Activated CD4-positive, alpha-beta T cell treated with anti-CD3 and anti-CD28 coated beads, Interleukin-2, amount 50 U/mL, for 24 hours (primary cell): ENCODE measurements at regions not wholly inside any gene's neighbourhood (a gene's known extent, or its start where the extent isn't known, plus 50 kb on each side); places are given as distances from the start of the nearest gene placed in this dataset.
"Not testable (repeated sequence)": the region's sequence is repeated elsewhere in the genome, so short reads cannot be mapped to it uniquely, and the experiment has no call there.

Experiments
- DNase-seq, 2 donors: peaks; one replicate each; pipeline ENCODE4 v3.0.0-alpha.2; 2020; ENCODE audit warnings: low read depth in 1 of 2, low spot score in 1 of 2

- DNase-seq, result not testable (repeated sequence)
Observed at GRCh38 chr12:14032191-14032590, 50.8 kb upstream of the GRIN2B start.

DNA sequence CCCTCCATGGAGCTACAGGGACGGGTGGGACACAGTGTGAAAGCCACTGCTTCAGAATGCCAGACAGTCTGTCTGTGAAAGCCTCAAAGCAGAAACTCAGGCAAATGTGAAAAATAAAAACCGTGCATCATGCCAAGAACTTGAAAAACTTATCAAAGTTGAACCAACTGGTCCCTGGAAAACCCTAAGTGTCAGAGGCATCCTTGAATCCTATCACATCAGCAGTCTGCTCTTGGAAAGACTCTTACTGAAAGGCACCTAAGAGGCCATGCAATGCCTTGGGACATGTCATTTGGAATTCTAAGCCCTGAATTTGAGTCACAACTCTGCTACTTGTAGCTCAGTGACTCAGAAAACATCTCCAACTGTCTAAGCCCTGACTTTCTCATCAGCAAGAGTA is 62.4 kb upstream of the GRIN2B start:
- DNase-seq, result no peak

- DNase-seq, result no peak
Observed at GRCh38 chr12:14048941-14049545, 67.6 kb upstream of the GRIN2B start.

GRCh38 chr12:14057895-14058294 is 76.5 kb upstream of the GRIN2B start:
- no peak for DNase-seq

- DNase-seq, result no peak
Observed at GRCh38 chr12:14058717-14059116, 77.3 kb upstream of the GRIN2B start.

GRCh38 chr12:14059548-14059947 is 78.1 kb upstream of the GRIN2B start:
- no peak for DNase-seq

- no peak for DNase-seq
Observed at GRCh38 chr12:14065616-14066015, 84.2 kb upstream of the GRIN2B start.

- no peak for DNase-seq
Observed at GRCh38 chr12:14066021-14066420, 84.6 kb upstream of the GRIN2B start.

- DNase-seq, result no peak
Observed at GRCh38 chr12:14068961-14069360, 87.6 kb upstream of the GRIN2B start.

- no peak for DNase-seq
Observed at GRCh38 chr12:14071833-14072232, 90.4 kb upstream of the GRIN2B start.

- DNase-seq, result no peak
Observed at GRCh38 chr12:14072987-14073386, 91.6 kb upstream of the GRIN2B start.

DNA sequence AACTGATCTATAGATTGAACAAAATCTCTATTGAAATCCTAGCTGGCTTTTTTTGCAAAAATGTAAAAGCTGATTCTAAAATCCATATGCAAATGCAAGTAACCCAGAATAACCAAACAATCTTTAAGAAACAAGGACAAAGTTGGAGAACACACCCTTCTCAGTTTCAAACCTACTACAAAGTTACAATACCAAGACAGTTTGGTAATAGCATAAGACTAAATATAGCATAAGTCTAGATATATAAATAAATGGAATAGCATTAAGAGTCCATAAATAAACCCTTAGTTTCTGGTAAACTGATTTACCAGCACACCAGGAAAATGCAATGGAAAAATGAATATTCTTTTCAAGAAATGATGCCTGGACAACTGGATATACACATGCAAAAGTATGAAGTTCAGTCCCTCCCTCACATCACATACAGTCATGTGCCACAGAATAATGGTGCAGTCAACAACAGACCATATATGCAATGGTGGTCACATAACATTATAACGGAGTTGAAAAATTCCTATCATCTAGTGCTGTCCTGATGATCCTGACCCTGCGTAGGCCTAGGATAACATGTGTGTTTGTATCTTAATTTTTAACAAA is 94.5 kb upstream of the GRIN2B start:
- DNase-seq, result no peak

GRCh38 chr12:14076538-14076937 is 95.1 kb upstream of the GRIN2B start:
- DNase-seq, result no peak

GRCh38 chr12:14086838-14087237 is 105.4 kb upstream of the GRIN2B start:
- DNase-seq, result no peak

DNA sequence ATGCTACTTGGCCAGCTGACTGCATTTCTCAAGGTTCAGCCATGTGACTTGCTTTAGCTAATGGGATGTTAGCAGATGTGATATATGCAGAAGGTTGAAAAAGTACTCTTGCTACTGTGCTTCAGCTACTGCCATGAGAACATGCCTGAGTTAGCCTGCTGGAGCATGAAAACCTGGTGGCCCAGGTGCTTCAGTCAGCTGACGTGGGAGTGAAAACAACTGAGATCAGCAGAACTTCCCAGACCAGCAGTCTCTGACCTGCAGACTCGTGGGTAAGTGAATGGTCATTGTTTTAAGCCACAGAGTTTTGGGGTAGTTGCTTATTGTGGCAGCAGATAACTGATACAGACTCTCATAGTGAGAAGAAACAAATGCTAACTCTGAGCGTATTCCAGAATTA is 118.6 kb upstream of the GRIN2B start:
- no peak for DNase-seq

GRCh38 chr12:14101556-14101955 is 120.2 kb upstream of the GRIN2B start:
- not testable (repeated sequence) for DNase-seq

DNA sequence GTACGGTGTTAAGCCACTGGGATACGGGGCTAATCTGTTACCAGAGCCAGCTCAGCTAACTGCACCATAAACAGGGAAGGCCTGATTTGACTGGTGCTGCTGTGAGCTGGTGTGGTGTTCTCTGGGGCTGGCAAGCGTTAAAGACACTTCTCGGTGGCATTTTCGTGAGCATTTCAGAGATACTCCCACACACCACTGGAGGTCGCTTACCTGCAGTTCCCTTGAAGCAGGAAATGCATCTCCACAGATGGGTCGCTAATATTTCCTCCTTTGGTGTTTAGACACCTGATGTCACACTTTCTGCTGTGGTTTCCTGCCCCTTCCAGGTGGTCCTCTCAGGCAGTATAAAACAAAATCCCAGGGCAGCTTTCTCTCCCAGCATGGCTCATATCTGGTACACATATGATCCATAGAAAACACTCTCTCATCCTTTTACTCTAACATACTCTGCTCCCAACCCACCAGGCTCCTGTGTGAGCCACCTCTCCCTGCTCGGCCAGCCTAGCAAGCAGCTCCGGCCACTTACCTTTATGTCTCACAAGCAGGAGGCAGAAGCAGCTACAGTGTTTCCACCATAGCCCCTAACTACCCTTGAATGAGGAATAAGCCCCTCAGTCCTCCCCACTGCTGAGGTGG is 129.9 kb upstream of the GRIN2B start:
- DNase-seq, result no peak

GRCh38 chr12:14113031-14113430 is 131.6 kb upstream of the GRIN2B start:
- no peak for DNase-seq

GRCh38 chr12:14126692-14127091 is 145.3 kb upstream of the GRIN2B start:
- DNase-seq, result no peak

DNA sequence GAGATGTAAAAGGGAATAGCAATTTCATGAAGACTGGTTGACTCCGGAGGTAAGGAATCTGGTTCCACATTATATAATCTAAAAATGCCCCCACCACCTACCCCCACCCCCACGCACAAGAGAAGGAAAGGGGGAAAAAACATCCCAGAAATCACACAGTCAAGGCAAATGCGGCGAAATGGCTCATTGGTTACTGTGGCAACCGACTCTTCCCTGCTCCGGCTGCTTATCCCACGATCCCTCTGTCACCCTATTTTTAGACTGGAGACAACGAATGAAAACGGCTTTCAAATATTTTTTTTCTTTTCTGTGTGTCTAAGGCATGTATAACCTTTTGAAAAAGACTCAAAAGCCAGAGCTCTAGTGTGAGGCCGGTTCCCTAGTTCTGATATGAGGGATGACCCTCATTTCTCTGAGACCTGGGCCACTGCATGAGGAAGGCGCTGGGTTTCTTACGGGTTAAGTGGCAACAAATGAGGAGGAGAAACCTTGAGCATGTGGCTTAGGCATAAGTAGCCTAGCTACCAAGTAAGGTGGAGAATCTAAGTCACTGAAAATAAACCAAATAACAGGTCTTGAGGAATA is 148.3 kb upstream of the GRIN2B start:
- no peak for DNase-seq

DNA sequence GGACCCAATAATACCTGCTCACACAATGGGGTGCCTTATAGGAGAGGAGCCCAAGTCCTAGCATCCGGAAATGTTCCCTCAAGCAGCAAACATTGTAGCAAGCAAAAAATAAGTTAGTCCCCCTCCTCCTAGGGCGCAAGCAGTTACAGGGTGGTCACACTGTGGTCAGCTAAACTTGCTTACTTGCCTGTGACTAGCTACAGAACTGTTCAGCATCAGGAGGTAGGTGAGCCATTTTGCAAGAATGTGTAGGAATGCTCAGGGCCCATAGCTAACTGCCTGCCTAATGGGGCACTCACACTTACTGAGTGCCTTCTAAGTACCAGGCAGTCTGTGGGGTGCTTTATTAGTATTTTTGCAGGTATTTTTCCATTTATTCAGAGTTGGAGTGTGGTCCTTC is 154.6 kb upstream of the GRIN2B start:
- no peak for DNase-seq

DNA sequence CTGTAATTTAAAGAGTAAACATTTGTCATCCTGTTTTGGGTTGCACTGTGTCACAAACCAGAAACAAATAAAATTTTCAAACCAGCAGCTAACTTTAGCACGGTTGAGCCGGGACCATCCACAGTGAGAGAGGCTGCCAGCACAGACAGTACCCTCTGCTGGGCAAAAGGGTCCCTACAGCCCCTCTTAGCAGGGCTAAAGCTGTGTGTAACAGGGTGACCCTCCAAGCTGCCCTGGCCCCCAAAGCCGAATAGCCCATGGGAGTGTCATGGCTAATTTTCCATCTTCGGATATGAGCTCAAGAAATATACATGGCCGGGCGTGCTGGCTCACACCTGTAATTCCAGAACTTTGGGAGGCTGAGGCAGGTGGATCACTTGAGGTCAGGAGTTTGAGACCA is 157.1 kb upstream of the GRIN2B start:
- DNase-seq, result no peak
